RCC 7860 (cell line): ENCODE measurements at regions not wholly inside any gene's neighbourhood (a gene's known extent, or its start where the extent isn't known, plus 50 kb on each side); places are given as distances from the start of the nearest gene placed in this dataset.
"Not testable (repeated sequence)": the region's sequence is repeated elsewhere in the genome, so short reads cannot be mapped to it uniquely, and the experiment has no call there.

ENCODE experiments used
- DNase-seq: peaks from one replicate; pipeline ENCODE4 v3.0.0-alpha.2; 2015; ENCODE audit warnings: low spot score
- FAIRE-seq: peaks from 2 replicates; lab custom pipeline; 2012; peaks lifted over from hg19 to GRCh38; lab: Jason Lieb, UNC

GRCh38 chr14:106436310-106436905, 910.0 kb downstream of the TMEM121 start:
- FAIRE-seq (no peak), DNase-seq (no peak)

GRCh38 chr14:106442857-106443256, 916.5 kb downstream of the TMEM121 start:
- FAIRE-seq (no peak), DNase-seq (no peak)

GRCh38 chr14:106455026-106455425, 928.6 kb downstream of the TMEM121 start:
- DNase-seq (no peak), FAIRE-seq (no peak)

- FAIRE-seq: no peak
Observed at GRCh38 chr14:106459971-106460730, 933.8 kb downstream of the TMEM121 start.

GRCh38 chr14:106460916-106461315, 934.5 kb downstream of the TMEM121 start:
- FAIRE-seq: no peak
- no peak for DNase-seq

More at GRCh38 chr14:106459971-106460730, 933.8 kb downstream of the TMEM121 start:
- DNase-seq: no peak

- DNase-seq, FAIRE-seq: not testable (repeated sequence)
Observed at GRCh38 chr14:106466483-106466882, 940.1 kb downstream of the TMEM121 start.

GRCh38 chr14:106468869-106469268, 942.5 kb downstream of the TMEM121 start:
- FAIRE-seq, DNase-seq: not testable (repeated sequence)

GRCh38 chr14:106470028-106470427, 943.6 kb downstream of the TMEM121 start:
- DNase-seq, FAIRE-seq: not testable (repeated sequence)

GRCh38 chr14:106474261-106475028, 948.1 kb downstream of the TMEM121 start:
- FAIRE-seq, DNase-seq: not testable (repeated sequence)

GRCh38 chr14:106475214-106475613, 948.8 kb downstream of the TMEM121 start:
- not testable (repeated sequence) for DNase-seq

GRCh38 chr14:106477600-106477999, 951.2 kb downstream of the TMEM121 start:
- FAIRE-seq, DNase-seq: not testable (repeated sequence)

More at GRCh38 chr14:106475214-106475613, 948.8 kb downstream of the TMEM121 start:
- not testable (repeated sequence) for FAIRE-seq

GRCh38 chr14:106480287-106480686, 953.9 kb downstream of the TMEM121 start:
- DNase-seq, FAIRE-seq: not testable (repeated sequence)

- FAIRE-seq: not testable (repeated sequence)
Observed at GRCh38 chr14:106482213-106482612, 955.8 kb downstream of the TMEM121 start.

GRCh38 chr14:106487600-106487999, 961.2 kb downstream of the TMEM121 start:
- DNase-seq: no peak
- no peak for FAIRE-seq

More at GRCh38 chr14:106482213-106482612, 955.8 kb downstream of the TMEM121 start:
- not testable (repeated sequence) for DNase-seq

- no peak for DNase-seq
- FAIRE-seq: no peak
Observed at GRCh38 chr14:106488291-106488690, 961.9 kb downstream of the TMEM121 start.

- DNase-seq (no peak), FAIRE-seq (no peak)
Observed at GRCh38 chr14:106489112-106489881, 962.9 kb downstream of the TMEM121 start.

- DNase-seq: no peak
- FAIRE-seq: no peak
Observed at GRCh38 chr14:106490442-106490841, 964.1 kb downstream of the TMEM121 start.

- DNase-seq: no peak
- FAIRE-seq: no peak
Observed at GRCh38 chr14:106491851-106492250, 965.5 kb downstream of the TMEM121 start.

- DNase-seq: no peak
- no peak for FAIRE-seq
Observed at GRCh38 chr14:106493962-106494823, 967.8 kb downstream of the TMEM121 start.
